T-cell (primary cell): ENCODE measurements at regions not wholly inside any gene's neighbourhood (a gene's known extent, or its start where the extent isn't known, plus 50 kb on each side); places are given as distances from the start of the nearest gene placed in this dataset.

ENCODE experiments used
- ATAC-seq, 4 experiments: fragments of 200-7000 bp in 3 of 4; fragments of 150-1000 bp in 1 of 4; cut with Tn5 transposase; replicated peaks in 1 of 4; 1 replicate in 3 of 4; 2 replicates in 1 of 4; pipeline ENCODE4 v1.10.0; 2021; ENCODE audit warnings: moderate library complexity in 3 of 4, mild to moderate bottlenecking in 2 of 4, moderate number of reproducible peaks in 1 of 4
- CTCF ChIA-PET, 2 donors: fragments of 300-600 bp; sonication (Branson Sonifier 250); formaldehyde crosslinking; loops; one replicate each; lab custom pipeline; 2022; ENCODE audit warnings: antibody characterized with exemption in 2 of 2; lab: Charles Lee
- POLR2A ChIA-PET, 2 donors: fragments of 300-600 bp; sonication (Branson Sonifier 250); formaldehyde crosslinking; loops; one replicate each; lab custom pipeline; 2022; ENCODE audit warnings: antibody characterized with exemption in 2 of 2; lab: Charles Lee
- DNase-seq, 35 experiments: peaks; one replicate each; pipeline versions ENCODE4 v3.0.0 to v3.0.0-alpha.2; 2013 to 2023
- H3K27ac ChIP-seq: one replicate; pipeline ENCODE4 v1.5.1; 2013; ENCODE audit warnings: low read length
- H3K27me3 ChIP-seq, 2 experiments: replicated peaks in 1 of 2; 1 replicate in 1 of 2; 2 replicates in 1 of 2; pipeline versions ENCODE4 v1.6.1 to v1.7.0; 2013; ENCODE audit warnings: low read length in 1 of 2, mixed read lengths in 1 of 2; ENCODE audit not compliant: control insufficient read depth in 2 of 2, insufficient read depth in 2 of 2; ENCODE audit errors: extremely low read depth in 1 of 2
- H3K36me3 ChIP-seq, 2 donors: 1 replicate in 1 of 2; 2 replicates in 1 of 2; pipeline versions ENCODE4 v1.6.1 to v1.7.0; 2013; ENCODE audit warnings: low read length in 1 of 2; ENCODE audit not compliant: control insufficient read depth in 2 of 2, insufficient read depth in 1 of 2; ENCODE audit errors: extremely low read depth in 1 of 2
- H3K4me1 ChIP-seq, 2 experiments: 1 replicate in 1 of 2; 2 replicates in 1 of 2; pipeline versions ENCODE4 v1.6.1 to v1.7.0; 2013; ENCODE audit warnings: low read length in 2 of 2, mixed read lengths in 1 of 2; ENCODE audit not compliant: insufficient read depth in 2 of 2, control insufficient read depth in 1 of 2; ENCODE audit errors: extremely low read depth in 1 of 2
- H3K4me3 ChIP-seq, 2 donors: 1 replicate in 1 of 2; 2 replicates in 1 of 2; pipeline versions ENCODE4 v1.5.1 to v1.7.0; 2013; ENCODE audit warnings: mild to moderate bottlenecking in 2 of 2, low read length in 1 of 2, moderate library complexity in 1 of 2; ENCODE audit not compliant: control insufficient read depth in 1 of 2; ENCODE audit errors: extremely low read depth in 1 of 2
- H3K9me3 ChIP-seq: 2 replicates; pipeline ENCODE4 v1.7.0; 2013
- H3K27ac Mint-ChIP-seq, 2 donors: one replicate each; pipeline ENCODE4 v1.8.0; 2020 to 2021; ENCODE audit warnings: mild to moderate bottlenecking in 2 of 2, mixed read lengths in 2 of 2
- H3K27me3 Mint-ChIP-seq, 2 donors: one replicate each; pipeline ENCODE4 v1.8.0; 2021 to 2022; ENCODE audit warnings: mixed read lengths in 2 of 2
- H3K36me3 Mint-ChIP-seq: one replicate; pipeline ENCODE4 v1.8.0; 2021; ENCODE audit warnings: mixed read lengths
- H3K4me1 Mint-ChIP-seq, 3 donors: one replicate each; pipeline ENCODE4 v1.8.0; 2020 to 2022; ENCODE audit warnings: mixed read lengths in 3 of 3, mild to moderate bottlenecking in 1 of 3
- H3K4me3 Mint-ChIP-seq, 3 donors: one replicate each; pipeline ENCODE4 v1.8.0; 2020 to 2022; ENCODE audit warnings: mild to moderate bottlenecking in 3 of 3, mixed read lengths in 3 of 3, moderate library complexity in 3 of 3
- H3K9me3 Mint-ChIP-seq, 3 donors: one replicate each; pipeline ENCODE4 v1.8.0; 2020 to 2022; ENCODE audit warnings: mixed read lengths in 3 of 3
- WGBS: methylation state at CpG from one replicate; pipeline ENCODE4 v1.1.5; 2013; ENCODE audit warnings: missing lambda C conversion rate; ENCODE audit not compliant: insufficient coverage; 5-methylcytosine and 5-hydroxymethylcytosine counted together

DNA sequence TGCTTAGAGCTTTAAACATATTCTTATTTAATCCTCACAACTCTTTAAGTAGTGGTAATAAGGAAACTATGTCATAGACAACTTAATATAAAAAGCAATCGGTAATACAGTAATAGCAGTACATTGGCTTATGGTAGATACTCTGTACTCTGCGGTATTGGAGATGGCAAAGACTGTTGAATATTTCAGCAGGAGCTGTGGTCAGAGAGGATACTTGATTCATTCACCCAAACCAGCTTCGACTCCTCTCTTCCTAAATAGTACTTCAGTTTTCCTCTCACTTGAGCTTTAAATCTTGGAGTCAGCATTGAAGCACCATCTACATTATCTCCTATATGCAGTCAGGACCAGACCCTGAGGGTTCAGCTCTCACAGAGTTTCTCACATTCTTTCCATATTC lies 169.3 kb downstream of the CYB561 start:
- no peaks in the 10 kb centered on the region for H3K27me3 ChIP-seq
- ChIA-PET CTCF (no interaction called here), POLR2A (interaction anchor here (0.6 to 0.8 kb wide), 2 partner anchors 359 to 755 kb away, joined by 3 to 12 read pairs; no protein-coding TSS in a partner anchor)
- no peak overlapping the region for H3K27ac ChIP-seq
- H3K4me1 ChIP-seq: no peaks in the 10 kb centered on the region
- no peak overlapping the region for H3K4me3 ChIP-seq
- no peaks in the 10 kb centered on the region for H3K9me3 ChIP-seq
- H3K27ac Mint-ChIP-seq: no peak overlapping the region
- H3K9me3 Mint-ChIP-seq: no peaks in the 10 kb centered on the region
- no peak for ATAC-seq
- H3K4me3 Mint-ChIP-seq: no peak overlapping the region
- H3K36me3 Mint-ChIP-seq: peaks cover 19% of the 10 kb centered on the region
- no peaks in the 10 kb centered on the region for H3K27me3 Mint-ChIP-seq
- no peak for DNase-seq
- H3K36me3 ChIP-seq: no peaks in the 10 kb centered on the region
- no CpG with 5 or more reads among the region's 3 CpGs for WGBS
- H3K4me1 Mint-ChIP-seq: peaks cover 0 to 2% (median 0%) of the 10 kb centered on the region in 3 donors

DNA sequence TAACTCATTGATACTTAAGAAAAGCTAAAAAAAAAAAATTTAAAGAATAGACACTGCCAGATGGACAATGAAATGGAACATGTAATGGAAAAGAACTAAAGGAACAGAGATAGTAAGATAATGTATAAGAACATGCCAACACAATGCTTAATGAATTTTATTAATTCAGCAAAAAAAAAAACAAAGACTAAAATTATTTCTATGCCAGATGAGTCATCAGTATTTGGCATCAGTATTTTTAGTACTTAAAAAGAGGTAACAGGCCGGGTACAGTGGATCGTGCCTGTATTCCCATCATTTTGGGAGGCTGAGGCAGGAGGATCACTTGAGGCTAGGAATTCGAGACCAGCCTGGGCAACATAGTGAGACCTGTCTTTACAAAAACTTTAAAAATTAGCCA lies 168.5 kb downstream of the CYB561 start:
- POLR2A ChIA-PET: interaction anchor here (0.6 to 0.8 kb wide), 2 partner anchors 360 to 756 kb away, joined by 3 to 12 read pairs; no protein-coding TSS in a partner anchor
- Histone ChIP-seq H3K27ac (no peak overlapping the region), H3K4me3 (no peak overlapping the region), H3K9me3 (no peaks in the 10 kb centered on the region), H3K36me3 (no peaks in the 10 kb centered on the region), H3K27me3 (no peaks in the 10 kb centered on the region), H3K4me1 (no peaks in the 10 kb centered on the region)
- Mint-ChIP-seq H3K36me3 (peaks cover 18% of the 10 kb centered on the region), H3K4me1 (peaks cover 0 to 2% (median 0%) of the 10 kb centered on the region in 3 donors), H3K27ac (no peak overlapping the region), H3K9me3 (peaks cover 0 to 3% (median 0%) of the 10 kb centered on the region in 3 donors), H3K27me3 (no peaks in the 10 kb centered on the region), H3K4me3 (no peak overlapping the region)
- DNase-seq (no peak), ATAC-seq (no peak)
- CTCF ChIA-PET: no interaction called here
- 81% methylated on average over 3 of the region's 3 CpGs for WGBS

- H3K4me1 Mint-ChIP-seq: peaks cover 0 to 2% (median 0%) of the 10 kb centered on the region in 3 donors
- H3K27ac Mint-ChIP-seq: no peak overlapping the region
- H3K36me3 Mint-ChIP-seq: peaks cover 24% of the 10 kb centered on the region
- H3K9me3 Mint-ChIP-seq: peaks cover 0 to 10% (median 5%) of the 10 kb centered on the region in 3 donors
- no peak for ATAC-seq
- POLR2A ChIA-PET: no interaction called here
- Histone ChIP-seq H3K27ac (no peak overlapping the region), H3K36me3 (no peaks in the 10 kb centered on the region), H3K4me3 (no peak overlapping the region), H3K9me3 (peaks cover 2% of the 10 kb centered on the region), H3K27me3 (no peaks in the 10 kb centered on the region), H3K4me1 (no peaks in the 10 kb centered on the region)
- H3K27me3 Mint-ChIP-seq: no peaks in the 10 kb centered on the region
- DNase-seq: no peak
- H3K4me3 Mint-ChIP-seq: no peak overlapping the region
- WGBS: no CpG with 5 or more reads among the region's 2 CpGs
- CTCF ChIA-PET: no interaction called here
Measured at GRCh38 chr17:63278728-63279442, 167.2 kb downstream of the CYB561 start.

- ATAC-seq: no peak
- WGBS: no CpG with 5 or more reads among the region's 2 CpGs
- no peaks in the 10 kb centered on the region for H3K27me3 ChIP-seq
- H3K9me3 ChIP-seq: peaks cover 2% of the 10 kb centered on the region
- Mint-ChIP-seq H3K36me3 (peaks cover 26% of the 10 kb centered on the region), H3K9me3 (peaks cover 0 to 16% (median 6%) of the 10 kb centered on the region in 3 donors), H3K27ac (no peak overlapping the region), H3K4me3 (no peak overlapping the region), H3K27me3 (no peaks in the 10 kb centered on the region), H3K4me1 (peaks cover 0 to 2% (median 0%) of the 10 kb centered on the region in 3 donors)
- H3K4me3 ChIP-seq: no peak overlapping the region
- no peaks in the 10 kb centered on the region for H3K36me3 ChIP-seq
- ChIA-PET POLR2A (no interaction called here), CTCF (no interaction called here)
- H3K27ac ChIP-seq: no peak overlapping the region
- DNase-seq: no peak
- H3K4me1 ChIP-seq: no peaks in the 10 kb centered on the region
Measured at GRCh38 chr17:63279498-63280230, 166.4 kb downstream of the CYB561 start.

DNA sequence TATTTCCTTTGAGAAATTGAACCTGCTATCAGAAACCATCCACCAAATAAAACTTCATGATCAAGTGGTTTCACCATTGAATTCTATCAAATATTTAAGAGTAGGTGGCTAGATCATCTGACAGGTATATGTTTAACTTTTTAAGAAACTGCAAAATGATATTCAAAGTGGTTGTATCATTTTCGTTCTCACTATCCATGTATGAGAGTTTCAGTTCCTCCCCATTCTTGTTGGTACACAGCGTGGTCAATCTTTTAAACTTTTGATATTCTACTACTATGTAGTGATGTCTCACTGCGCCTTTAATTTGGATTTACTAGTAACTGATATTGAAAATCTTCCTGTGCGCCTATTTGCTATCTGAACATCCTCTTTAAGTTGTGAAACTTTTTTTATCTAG lies 163.7 kb downstream of the CYB561 start:
- WGBS: no CpG with 5 or more reads among the region's 4 CpGs
- Mint-ChIP-seq H3K36me3 (peaks cover 46% of the 10 kb centered on the region), H3K27me3 (no peaks in the 10 kb centered on the region), H3K4me1 (peaks cover 0 to 2% (median 0%) of the 10 kb centered on the region in 3 donors), H3K9me3 (peaks cover 3 to 35% (median 26%) of the 10 kb centered on the region in 3 donors), H3K27ac (no peak overlapping the region), H3K4me3 (no peak overlapping the region)
- Histone ChIP-seq H3K36me3 (peaks cover 0 to 3% of the 10 kb centered on the region in 2 donors), H3K27me3 (no peaks in the 10 kb centered on the region), H3K4me1 (no peaks in the 10 kb centered on the region), H3K27ac (no peak overlapping the region), H3K4me3 (no peak overlapping the region), H3K9me3 (peaks cover 4% of the 10 kb centered on the region)
- DNase-seq: no peak
- CTCF ChIA-PET: no interaction called here
- ATAC-seq: no peak
- POLR2A ChIA-PET: no interaction called here

GRCh38 chr17:63285551-63285950 lies 160.6 kb downstream of the CYB561 start:
- no peak overlapping the region for H3K27ac Mint-ChIP-seq
- 95% methylated on average over 4 of the region's 4 CpGs for WGBS
- H3K4me1 Mint-ChIP-seq: no peaks in the 10 kb centered on the region
- H3K4me1 ChIP-seq: no peaks in the 10 kb centered on the region
- no peak overlapping the region for H3K4me3 ChIP-seq
- H3K36me3 Mint-ChIP-seq: peaks cover 62% of the 10 kb centered on the region
- H3K9me3 Mint-ChIP-seq: peaks cover 3 to 39% (median 26%) of the 10 kb centered on the region in 3 donors
- H3K36me3 ChIP-seq: peaks cover 0 to 3% of the 10 kb centered on the region in 2 donors
- H3K4me3 Mint-ChIP-seq: no peak overlapping the region
- ChIA-PET POLR2A (no interaction called here), CTCF (no interaction called here)
- no peak overlapping the region for H3K27ac ChIP-seq
- DNase-seq: no peak
- H3K27me3 ChIP-seq: no peaks in the 10 kb centered on the region
- no peaks in the 10 kb centered on the region for H3K27me3 Mint-ChIP-seq
- ATAC-seq: no peak
- H3K9me3 ChIP-seq: peaks cover 4% of the 10 kb centered on the region
